Endothelial cell of umbilical vein (primary cell): ENCODE measurements at regions not wholly inside any gene's neighbourhood (a gene's known extent, or its start where the extent isn't known, plus 50 kb on each side); places are given as distances from the start of the nearest gene placed in this dataset.

ENCODE experiments used
- BruUV-seq: library from RNA; stranded (reverse); fragments of 400-500 nt; replicated peaks from 2 replicates; lab custom pipeline; 2021; lab: Mats Ljungman, UMichigan
- CTCF ChIA-PET: fragments of 300-600, 350-600 bp; sonication (Branson Sonifier 250); formaldehyde crosslinking; loops from one replicate; lab custom pipeline; 2021; ENCODE audit warnings: antibody characterized with exemption, inconsistent platforms; lab: Charles Lee
- POLR2A ChIA-PET: fragments of 300-600, 350-600 bp; sonication (Branson Sonifier 250); formaldehyde crosslinking; loops from one replicate; lab custom pipeline; 2021; ENCODE audit warnings: antibody characterized with exemption, inconsistent platforms; lab: Charles Lee
- DNase-seq: peaks from one replicate; pipeline ENCODE4 v3.0.0-alpha.2; 2011; ENCODE audit warnings: low read depth, low spot score
- FAIRE-seq: peaks from 2 replicates; lab custom pipeline; 2011; peaks lifted over from hg19 to GRCh38; lab: Jason Lieb, UNC
- H2AFZ ChIP-seq: 2 replicates; pipeline ENCODE4 v1.6.0; 2012; ENCODE audit warnings: low read depth, low read length, control low read depth, inconsistent platforms
- H3K27ac ChIP-seq: 2 replicates; pipeline ENCODE4 v1.5.1; 2011; ENCODE audit warnings: low read depth, mild to moderate bottlenecking, control low read depth, low read length, moderate library complexity; ENCODE audit not compliant: insufficient read depth
- H3K27me3 ChIP-seq, 2 experiments: 2 replicates each; pipeline versions ENCODE4 v1.6.0 to v1.6.1; 2011; ENCODE audit warnings: low read length in 2 of 2, mixed read lengths in 1 of 2; ENCODE audit not compliant: control insufficient read depth in 2 of 2, insufficient read depth in 2 of 2
- H3K36me3 ChIP-seq, 2 experiments: 2 replicates in 1 of 2; 3 replicates in 1 of 2; pipeline ENCODE4 v1.5.1; 2011; ENCODE audit warnings: low read length in 2 of 2, mild to moderate bottlenecking in 1 of 2, moderate library complexity in 1 of 2; ENCODE audit not compliant: control insufficient read depth in 2 of 2, insufficient read depth in 2 of 2; ENCODE audit errors: extremely low read depth in 1 of 2
- H3K4me1 ChIP-seq: 3 replicates; pipeline ENCODE4 v1.5.1; 2011; ENCODE audit warnings: mild to moderate bottlenecking, low read length; ENCODE audit not compliant: control insufficient read depth, insufficient read depth; ENCODE audit errors: extremely low read depth
- H3K4me2 ChIP-seq: 2 replicates; pipeline ENCODE4 v1.6.1; 2011; ENCODE audit warnings: low read length, control low read depth, mixed read lengths; ENCODE audit not compliant: insufficient read depth
- H3K4me3 ChIP-seq, 3 experiments: fragments of 200-600 bp in 1 of 3; sonication (generic), shearing (Covaris generic) in 1 of 3; replicated peaks in 1 of 3; 2 replicates each; pipeline ENCODE4 v1.5.1; 2011 to 2016; ENCODE audit warnings: control low read depth in 3 of 3, low read length in 3 of 3, mild to moderate bottlenecking in 2 of 3, inconsistent platforms in 1 of 3, low read depth in 1 of 3, moderate library complexity in 1 of 3; ENCODE audit not compliant: insufficient read depth in 1 of 3
- H3K79me2 ChIP-seq: 2 replicates; pipeline ENCODE4 v1.6.0; 2012; ENCODE audit warnings: low read length, inconsistent platforms; ENCODE audit not compliant: control insufficient read depth, insufficient read depth
- H3K9ac ChIP-seq: replicated peaks from 2 replicates; pipeline ENCODE3; 2011; ENCODE audit warnings: low read length, control low read depth; ENCODE audit not compliant: insufficient read depth; ENCODE audit errors: extremely low read depth
- H3K9me1 ChIP-seq: replicated peaks from 3 replicates; pipeline ENCODE4 v1.6.0; 2011; ENCODE audit warnings: mild to moderate bottlenecking, low read length; ENCODE audit not compliant: control insufficient read depth, insufficient read depth; ENCODE audit errors: extremely low read depth
- H3K9me3 ChIP-seq: replicated peaks from 2 replicates; pipeline ENCODE4 v1.5.1; 2012; ENCODE audit warnings: low read length, inconsistent platforms; ENCODE audit not compliant: control insufficient read depth, insufficient read depth
- H4K20me1 ChIP-seq: replicated peaks from 2 replicates; pipeline ENCODE3; 2011; ENCODE audit warnings: mild to moderate bottlenecking, low read length; ENCODE audit not compliant: control insufficient read depth, insufficient read depth; ENCODE audit errors: extremely low read depth
- EZH2 ChIP-seq: IDR thresholded peaks from 2 replicates; pipeline ENCODE4 v1.6.1; 2012; ENCODE audit warnings: borderline replicate concordance, low read depth, mild to moderate bottlenecking, moderate library complexity, low read length, inconsistent platforms; ENCODE audit not compliant: severe bottlenecking
- FOS ChIP-seq: IDR thresholded peaks from 2 replicates; pipeline ENCODE4 v1.6.1; 2011; ENCODE audit warnings: mild to moderate bottlenecking, low read length, moderate library complexity, borderline replicate concordance; ENCODE audit not compliant: insufficient read depth
- GATA2 ChIP-seq: IDR thresholded peaks from 2 replicates; pipeline ENCODE4 v1.7.0; 2011; ENCODE audit warnings: low read depth, mild to moderate bottlenecking, moderate library complexity, mixed read lengths, low read length; ENCODE audit not compliant: insufficient read length, insufficient read depth
- JUN ChIP-seq: IDR thresholded peaks from 2 replicates; pipeline ENCODE4 v1.6.1; 2011; ENCODE audit warnings: borderline replicate concordance, low read depth; ENCODE audit not compliant: insufficient read length, insufficient read depth
- MYC ChIP-seq: IDR thresholded peaks from one replicate; pipeline ENCODE4 v1.6.1; 2011; ENCODE audit warnings: mild to moderate bottlenecking, low read depth, low read length
- POLR2A ChIP-seq: IDR thresholded peaks from 2 replicates; pipeline ENCODE4 v1.6.1; 2012; ENCODE audit warnings: low read depth, mild to moderate bottlenecking, control low read depth, low read length
- POLR2AphosphoS5 ChIP-seq: IDR thresholded peaks from 2 replicates; pipeline ENCODE4 v1.6.1; 2012; ENCODE audit warnings: low read depth, mild to moderate bottlenecking, control low read depth, low read length, moderate library complexity; ENCODE audit not compliant: insufficient read depth
- dilution Hi-C: fragments of 300-500 bp; cut with MboI; formaldehyde crosslinking; loops from one replicate; pipeline ENCODE4 v1.15.0; 2019; ENCODE audit warnings: low sequenced_read_pairs; ENCODE audit not compliant: extremely low pct_ligation_motif_present
- intact Hi-C: fragments of 100-400 bp; cut with micrococcal nuclease; formaldehyde crosslinking; loops from one replicate; pipeline ENCODE4 v1.10.0; 2022
- TF ChIP-seq, protein P1 (sequence below): IDR thresholded peaks from 2 replicates; pipeline ENCODE4 v1.6.1; 2011; ENCODE audit not compliant: insufficient read depth, insufficient read length
- TF ChIP-seq, protein P2 (sequence below), 2 donors: IDR thresholded peaks; 1 replicate in 1 of 2; 2 replicates in 1 of 2; pipeline ENCODE4 v1.5.1; 2011; ENCODE audit warnings: low read length in 2 of 2, mild to moderate bottlenecking in 2 of 2, moderate library complexity in 2 of 2, control low read depth in 1 of 2, inconsistent platforms in 1 of 2, low read depth in 1 of 2; ENCODE audit not compliant: insufficient read depth in 1 of 2; ENCODE audit errors: extremely low read depth in 1 of 2

DNA sequence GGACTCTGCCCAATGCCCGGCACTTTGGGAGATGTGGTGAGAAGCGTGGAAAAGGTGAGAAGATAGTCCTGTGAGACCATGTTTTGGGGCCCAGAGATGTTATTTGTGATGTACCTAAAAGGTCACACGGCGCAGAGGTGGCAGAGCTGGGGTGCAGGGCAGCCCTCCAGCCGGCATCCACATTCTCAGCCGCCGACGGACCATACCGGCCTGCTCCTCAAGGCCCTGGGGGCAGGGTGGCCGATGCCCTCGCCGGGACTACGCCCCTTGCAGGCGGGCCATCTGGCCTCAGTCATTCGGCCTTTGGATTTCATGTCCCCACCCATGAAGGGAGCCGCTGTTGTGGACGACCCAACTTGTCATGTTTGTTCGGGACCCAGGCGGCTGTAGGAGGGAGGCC, 131.4 kb upstream of the GSE1 start:
- DNase-seq, result no peak
- Histone ChIP-seq H3K4me1 (no peaks in the 10 kb centered on the region), H3K4me3 (no peak overlapping the region), H3K27me3 (no peaks in the 10 kb centered on the region), H3K9ac (no peak overlapping the region), H3K27ac (no peak overlapping the region), H3K9me3 (no peaks in the 10 kb centered on the region), H2AFZ (no peak overlapping the region), H4K20me1 (no peaks in the 10 kb centered on the region), H3K79me2 (no peaks in the 10 kb centered on the region), H3K4me2 (no peak overlapping the region), H3K36me3 (no peaks in the 10 kb centered on the region), H3K9me1 (no peaks in the 10 kb centered on the region)
- FAIRE-seq, result no peak
- ChIA-PET CTCF (no interaction called here), POLR2A (no interaction called here)
- TF ChIP-seq, protein P1, sequence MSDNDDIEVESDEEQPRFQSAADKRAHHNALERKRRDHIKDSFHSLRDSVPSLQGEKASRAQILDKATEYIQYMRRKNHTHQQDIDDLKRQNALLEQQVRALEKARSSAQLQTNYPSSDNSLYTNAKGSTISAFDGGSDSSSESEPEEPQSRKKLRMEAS, result no peak
- TF ChIP-seq POLR2AphosphoS5 (no peak), GATA2 (no peak), JUN (no peak), POLR2A (no peak), EZH2 (no peak), FOS (no peak), MYC (no peak)
- TF ChIP-seq, protein P2, sequence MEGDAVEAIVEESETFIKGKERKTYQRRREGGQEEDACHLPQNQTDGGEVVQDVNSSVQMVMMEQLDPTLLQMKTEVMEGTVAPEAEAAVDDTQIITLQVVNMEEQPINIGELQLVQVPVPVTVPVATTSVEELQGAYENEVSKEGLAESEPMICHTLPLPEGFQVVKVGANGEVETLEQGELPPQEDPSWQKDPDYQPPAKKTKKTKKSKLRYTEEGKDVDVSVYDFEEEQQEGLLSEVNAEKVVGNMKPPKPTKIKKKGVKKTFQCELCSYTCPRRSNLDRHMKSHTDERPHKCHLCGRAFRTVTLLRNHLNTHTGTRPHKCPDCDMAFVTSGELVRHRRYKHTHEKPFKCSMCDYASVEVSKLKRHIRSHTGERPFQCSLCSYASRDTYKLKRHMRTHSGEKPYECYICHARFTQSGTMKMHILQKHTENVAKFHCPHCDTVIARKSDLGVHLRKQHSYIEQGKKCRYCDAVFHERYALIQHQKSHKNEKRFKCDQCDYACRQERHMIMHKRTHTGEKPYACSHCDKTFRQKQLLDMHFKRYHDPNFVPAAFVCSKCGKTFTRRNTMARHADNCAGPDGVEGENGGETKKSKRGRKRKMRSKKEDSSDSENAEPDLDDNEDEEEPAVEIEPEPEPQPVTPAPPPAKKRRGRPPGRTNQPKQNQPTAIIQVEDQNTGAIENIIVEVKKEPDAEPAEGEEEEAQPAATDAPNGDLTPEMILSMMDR (IDR thresholded peaks at IDR 0.05; ENCODE audit: extremely low read depth in 1 of 2, insufficient read depth in 1 of 2, low read depth in 1 of 2, low read length in 2 of 2), result no peak
- intact Hi-C loops, result no loop called here
- dilution Hi-C loops, result no loop called here
- BruUV-seq, result no TSS peak
